ENCODE measurements at regions not wholly inside any gene's neighbourhood (a gene's known extent, or its start where the extent isn't known, plus 50 kb on each side); places are given as distances from the start of the nearest gene placed in this dataset.

DNA sequence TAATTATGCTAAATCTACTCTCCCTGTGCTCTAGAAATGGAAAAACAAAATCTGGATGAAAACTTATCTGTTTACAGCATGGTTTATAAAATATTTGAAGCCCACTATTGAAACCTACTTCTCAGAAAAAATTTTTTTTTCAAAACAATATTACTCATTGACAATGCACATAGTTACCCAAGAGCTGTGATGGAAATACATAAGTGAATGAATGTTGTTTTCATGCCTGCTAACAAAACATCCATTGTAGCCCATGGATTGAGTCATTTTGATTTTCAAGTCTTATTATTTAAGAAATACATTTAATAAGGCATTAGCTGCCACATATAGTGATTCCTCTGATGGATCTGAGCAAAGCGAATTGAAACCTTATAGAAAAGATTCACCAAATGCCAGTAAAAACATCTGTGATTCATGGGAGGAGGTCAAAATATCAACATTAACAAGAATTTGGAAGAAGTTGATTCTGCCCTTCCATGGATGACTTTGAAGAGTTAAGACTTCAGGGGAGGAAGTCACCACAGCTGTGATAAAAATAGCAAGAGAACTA is 144.7 kb upstream of the HHIP start:
- H2AFZ ChIP-seq = no peak overlapping the region
- 21 to 34% methylated on average over 1 of the region's 1 CpG for WGBS, 2 experiments (ENCODE audit: low coverage in 1 of 2, low lambda C conversion rate in 2 of 2, missing lambda C conversion rate in 2 of 2)
- no peaks in the 10 kb centered on the region for H3K9me2 ChIP-seq (ENCODE audit: insufficient read depth)
- TF ChIP-seq EZH2phosphoT487 (IDR thresholded peaks at IDR 0.05; ENCODE audit: insufficient read depth, low read depth) (no peak), EZH2 (IDR thresholded peaks at IDR 0.05; ENCODE audit: insufficient read depth, poor library complexity, severe bottlenecking) (no peak)
- H3K4me1 ChIP-seq (ENCODE audit: insufficient read depth) = no peaks in the 10 kb centered on the region
- H3K9ac ChIP-seq = no peak overlapping the region
- no peaks in the 10 kb centered on the region for H3K36me3 ChIP-seq (ENCODE audit: low read depth)
- H3K4me2 ChIP-seq (ENCODE audit: unreplicated experiment) = no peak overlapping the region
- in situ Hi-C loops (cut with MboI) = no loop called here
- no peaks in the 10 kb centered on the region for H3F3A ChIP-seq (ENCODE audit: insufficient read depth)
- no peaks in the 10 kb centered on the region for H3K27me3 ChIP-seq (replicated peaks; ENCODE audit: insufficient read depth)
- no peaks in the 10 kb centered on the region for H3K79me2 ChIP-seq (ENCODE audit: insufficient read depth)
- no peak overlapping the region for H3K27ac ChIP-seq
- DNase-seq = no peak
- no peaks in the 10 kb centered on the region for H3K9me3 ChIP-seq (ENCODE audit: low read depth)
- H4K20me1 ChIP-seq (ENCODE audit: insufficient read depth) = no peaks in the 10 kb centered on the region
- no peak overlapping the region for H3K4me3 ChIP-seq

DNA sequence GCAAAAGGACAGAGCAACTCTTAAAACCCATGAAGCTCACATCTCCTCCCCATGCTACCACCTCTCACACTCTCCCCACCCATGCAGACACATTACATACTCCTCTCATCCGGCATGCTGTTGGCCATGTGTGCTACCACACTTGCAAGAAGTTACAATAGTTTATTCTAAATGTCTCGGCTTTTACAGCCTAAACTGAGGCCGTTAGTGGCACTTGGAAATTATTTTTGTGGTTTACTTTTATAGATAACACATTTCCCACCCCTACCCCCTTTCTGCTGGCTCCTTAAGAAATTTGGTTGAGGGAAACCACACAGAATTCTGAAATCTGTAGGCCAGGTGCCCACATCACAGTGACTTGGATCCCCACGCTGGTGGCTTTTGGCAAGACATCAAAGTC is 141.1 kb upstream of the HHIP start:
- in situ Hi-C loops (cut with MboI) = no loop called here
- 15 to 24% methylated on average over 4 of the region's 4 CpGs for WGBS, 2 experiments (ENCODE audit: low coverage in 1 of 2, low lambda C conversion rate in 2 of 2, missing lambda C conversion rate in 2 of 2)
- no peaks in the 10 kb centered on the region for H3K4me1 ChIP-seq (ENCODE audit: insufficient read depth)
- TF ChIP-seq EZH2 (IDR thresholded peaks at IDR 0.05; ENCODE audit: insufficient read depth, poor library complexity, severe bottlenecking) (no peak), EZH2phosphoT487 (IDR thresholded peaks at IDR 0.05; ENCODE audit: insufficient read depth, low read depth) (no peak)
- H4K20me1 ChIP-seq (ENCODE audit: insufficient read depth) = no peaks in the 10 kb centered on the region
- H3K9me3 ChIP-seq (ENCODE audit: low read depth) = no peaks in the 10 kb centered on the region
- no peaks in the 10 kb centered on the region for H3F3A ChIP-seq (ENCODE audit: insufficient read depth)
- H3K36me3 ChIP-seq (ENCODE audit: low read depth) = no peaks in the 10 kb centered on the region
- no peaks in the 10 kb centered on the region for H3K27me3 ChIP-seq (replicated peaks; ENCODE audit: insufficient read depth)
- no peak overlapping the region for H3K4me2 ChIP-seq (ENCODE audit: unreplicated experiment)
- H3K79me2 ChIP-seq (ENCODE audit: insufficient read depth) = no peaks in the 10 kb centered on the region
- H3K9me2 ChIP-seq (ENCODE audit: insufficient read depth) = no peaks in the 10 kb centered on the region
- no peak overlapping the region for H3K9ac ChIP-seq
- DNase-seq = no peak
- no peak overlapping the region for H3K27ac ChIP-seq
- H3K4me3 ChIP-seq = no peak overlapping the region
- H2AFZ ChIP-seq = no peak overlapping the region

DNA sequence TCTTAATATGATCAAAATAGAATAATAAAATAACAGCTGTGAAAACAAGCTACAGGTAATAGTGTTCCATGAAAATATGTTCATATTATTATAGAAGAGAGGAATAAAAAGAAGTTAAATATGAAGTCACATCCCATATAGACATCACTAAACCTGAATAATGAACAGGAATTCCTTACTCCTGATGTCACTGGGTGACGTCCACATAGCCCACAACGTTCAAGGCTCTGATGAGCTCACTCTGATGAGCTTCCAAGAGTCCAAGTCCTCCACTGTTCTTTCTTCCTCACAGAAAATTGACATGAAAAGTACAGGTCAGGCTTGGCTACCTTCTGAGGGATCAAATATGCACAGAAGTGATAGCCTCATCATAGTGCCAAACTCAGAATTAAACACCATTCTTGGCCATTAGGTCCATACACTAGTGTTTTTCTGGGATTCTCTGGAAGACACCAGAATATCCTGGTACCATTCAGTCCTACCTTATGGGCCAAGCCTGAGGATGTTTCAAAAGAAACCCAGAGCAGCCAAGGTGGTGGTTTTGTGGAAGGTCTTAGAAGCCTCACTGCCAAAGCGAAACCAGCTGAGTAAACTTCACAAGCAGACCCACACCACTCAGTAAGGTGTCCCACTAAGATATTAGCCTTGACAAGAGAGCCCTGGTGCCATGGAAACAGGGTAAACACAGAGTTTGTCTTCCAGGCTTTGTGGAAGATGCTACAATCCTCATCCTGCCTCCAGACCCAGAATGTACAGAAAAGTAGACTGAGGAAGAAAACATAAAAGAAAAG is 138.4 kb upstream of the HHIP start:
- H3K4me1 ChIP-seq (ENCODE audit: insufficient read depth) = no peaks in the 10 kb centered on the region
- 36 to 39% methylated on average over 3 of the region's 3 CpGs for WGBS, 2 experiments (ENCODE audit: low coverage in 1 of 2, low lambda C conversion rate in 2 of 2, missing lambda C conversion rate in 2 of 2)
- H3K4me3 ChIP-seq = no peak overlapping the region
- H3K9ac ChIP-seq = no peak overlapping the region
- no peaks in the 10 kb centered on the region for H3F3A ChIP-seq (ENCODE audit: insufficient read depth)
- in situ Hi-C loops (cut with MboI) = no loop called here
- no peaks in the 10 kb centered on the region for H3K79me2 ChIP-seq (ENCODE audit: insufficient read depth)
- no peaks in the 10 kb centered on the region for H3K27me3 ChIP-seq (replicated peaks; ENCODE audit: insufficient read depth)
- H3K9me3 ChIP-seq (ENCODE audit: low read depth) = no peaks in the 10 kb centered on the region
- peak; percentile 3 for DNase-seq
- no peak overlapping the region for H3K27ac ChIP-seq
- no peak overlapping the region for H3K4me2 ChIP-seq (ENCODE audit: unreplicated experiment)
- no peaks in the 10 kb centered on the region for H3K9me2 ChIP-seq (ENCODE audit: insufficient read depth)
- H2AFZ ChIP-seq = no peak overlapping the region
- H4K20me1 ChIP-seq (ENCODE audit: insufficient read depth) = no peaks in the 10 kb centered on the region
- no peak for TF ChIP-seq EZH2phosphoT487 (IDR thresholded peaks at IDR 0.05; ENCODE audit: insufficient read depth, low read depth)
- TF ChIP-seq EZH2 (IDR thresholded peaks at IDR 0.05; ENCODE audit: insufficient read depth, poor library complexity, severe bottlenecking) = no peak
- no peaks in the 10 kb centered on the region for H3K36me3 ChIP-seq (ENCODE audit: low read depth)

DNA sequence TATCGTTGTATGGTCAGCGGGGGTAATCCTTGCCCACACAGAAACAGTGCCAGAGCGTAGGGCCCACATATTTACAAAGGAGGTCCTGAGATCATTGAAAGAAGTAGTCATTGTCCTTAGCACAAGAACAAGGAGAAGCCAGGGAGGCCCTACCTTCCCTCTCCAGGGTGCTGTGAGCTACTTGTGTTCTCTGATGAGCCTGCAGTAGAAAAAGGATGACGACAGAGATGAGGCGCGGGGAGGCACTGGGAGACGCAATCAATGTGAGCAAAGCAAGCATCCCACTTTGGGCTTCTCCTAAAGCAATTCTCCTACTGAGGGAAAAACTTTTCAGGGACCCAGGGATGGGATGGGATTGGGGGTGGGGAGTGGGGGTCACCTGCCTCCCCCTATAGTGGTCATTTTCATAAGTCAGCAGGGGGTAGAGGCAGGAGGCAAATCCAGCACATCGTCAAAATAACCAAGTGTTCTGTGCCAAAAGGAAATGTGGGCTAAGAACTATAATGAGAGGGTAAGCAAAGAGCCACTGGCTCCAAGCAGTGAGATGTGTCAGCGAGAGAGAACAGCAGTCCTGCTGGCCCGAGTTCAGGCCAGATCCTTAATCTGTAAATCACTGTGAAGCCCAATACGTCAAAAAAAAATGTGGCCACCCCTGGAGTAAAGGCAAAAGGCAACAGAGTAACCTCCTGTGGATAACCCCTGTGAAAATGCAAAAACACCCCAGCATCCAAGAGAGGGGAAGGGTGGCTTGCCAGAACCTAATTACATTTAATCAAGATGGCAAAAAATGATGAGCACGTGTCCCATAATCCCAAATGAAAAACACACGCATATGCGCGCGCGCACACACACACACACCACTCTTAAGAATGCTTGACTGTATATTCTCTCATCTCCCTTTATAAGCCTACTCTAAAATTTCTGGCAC is 136.6 kb upstream of the HHIP start:
- Histone ChIP-seq H4K20me1 (ENCODE audit: insufficient read depth) (no peaks in the 10 kb centered on the region), H3K36me3 (ENCODE audit: low read depth) (no peaks in the 10 kb centered on the region), H3F3A (ENCODE audit: insufficient read depth) (no peaks in the 10 kb centered on the region), H3K4me1 (ENCODE audit: insufficient read depth) (no peaks in the 10 kb centered on the region), H3K27ac (no peak overlapping the region), H3K9me2 (ENCODE audit: insufficient read depth) (no peaks in the 10 kb centered on the region), H2AFZ (no peak overlapping the region), H3K9me3 (ENCODE audit: low read depth) (no peaks in the 10 kb centered on the region), H3K4me2 (ENCODE audit: unreplicated experiment) (no peak overlapping the region), H3K79me2 (ENCODE audit: insufficient read depth) (no peaks in the 10 kb centered on the region), H3K9ac (no peak overlapping the region), H3K27me3 (replicated peaks; ENCODE audit: insufficient read depth) (no peaks in the 10 kb centered on the region; the same call in 1 of the 2 replicates), H3K4me3 (no peak overlapping the region)
- WGBS, 2 experiments (ENCODE audit: low coverage in 1 of 2, low lambda C conversion rate in 2 of 2, missing lambda C conversion rate in 2 of 2) = 37% methylated on average over 17 of the region's 17 CpGs
- TF ChIP-seq EZH2 (IDR thresholded peaks at IDR 0.05; ENCODE audit: insufficient read depth, poor library complexity, severe bottlenecking) = no peak
- TF ChIP-seq EZH2phosphoT487 (IDR thresholded peaks at IDR 0.05; ENCODE audit: insufficient read depth, low read depth) = no peak
- in situ Hi-C loops (cut with MboI) = no loop called here
- no peak for DNase-seq
